HG02763 (cell line): ENCODE measurements at regions not wholly inside any gene's neighbourhood (a gene's known extent, or its start where the extent isn't known, plus 50 kb on each side); places are given as distances from the start of the nearest gene placed in this dataset.
"Not testable (repeated sequence)": the region's sequence is repeated elsewhere in the genome, so short reads cannot be mapped to it uniquely, and the experiment has no call there.

Source experiments
- ATAC-seq: cut with Tn5 transposase; IDR thresholded peaks from one replicate; pipeline ENCODE4 v1.9.1; 2021; ENCODE audit warnings: mild to moderate bottlenecking, moderate library complexity; ENCODE audit not compliant: unreplicated experiment

GRCh38 chr2:81412681-81413080 is 1108.1 kb upstream of the LRRTM1 start:
- ATAC-seq: no peak

- no peak for ATAC-seq
Measured at GRCh38 chr2:81403508-81403907, 1099.0 kb upstream of the LRRTM1 start.

GRCh38 chr2:81396417-81397019 is 1092.0 kb upstream of the LRRTM1 start:
- no peak for ATAC-seq

GRCh38 chr2:81395746-81396145 is 1091.2 kb upstream of the LRRTM1 start:
- ATAC-seq: no peak

- ATAC-seq: no peak
Measured at GRCh38 chr2:81389203-81389602, 1084.7 kb upstream of the LRRTM1 start.

- no peak for ATAC-seq
Measured at GRCh38 chr2:81363800-81364199, 1059.2 kb upstream of the LRRTM1 start.

- not testable (repeated sequence) for ATAC-seq
Measured at GRCh38 chr2:81362468-81362867, 1057.9 kb upstream of the LRRTM1 start.

- no peak for ATAC-seq
Measured at GRCh38 chr2:81355436-81355835, 1050.9 kb upstream of the LRRTM1 start.

GRCh38 chr2:81334046-81334445 is 1029.5 kb upstream of the LRRTM1 start:
- ATAC-seq: no peak

- no peak for ATAC-seq
Measured at GRCh38 chr2:81328968-81329367, 1024.4 kb upstream of the LRRTM1 start.

- ATAC-seq: no peak
Measured at GRCh38 chr2:81327911-81328310, 1023.4 kb upstream of the LRRTM1 start.

- ATAC-seq: no peak
Measured at GRCh38 chr2:81324046-81324445, 1019.5 kb upstream of the LRRTM1 start.

GRCh38 chr2:81304154-81304830 is 999.7 kb upstream of the LRRTM1 start:
- ATAC-seq: no peak

- ATAC-seq: no peak
Measured at GRCh38 chr2:81303321-81303720, 998.8 kb upstream of the LRRTM1 start.

- ATAC-seq: no peak
Measured at GRCh38 chr2:81299841-81300240, 995.3 kb upstream of the LRRTM1 start.

- no peak for ATAC-seq
Measured at GRCh38 chr2:81290846-81291245, 986.3 kb upstream of the LRRTM1 start.

- ATAC-seq: no peak
Measured at GRCh38 chr2:81283081-81283480, 978.5 kb upstream of the LRRTM1 start.

GRCh38 chr2:81282151-81282769 is 977.7 kb upstream of the LRRTM1 start:
- ATAC-seq: no peak

- ATAC-seq: no peak
Measured at GRCh38 chr2:81276595-81276994, 972.0 kb upstream of the LRRTM1 start.

GRCh38 chr2:81266106-81266505 is 961.6 kb upstream of the LRRTM1 start:
- no peak for ATAC-seq

GRCh38 chr2:81263989-81264388 is 959.4 kb upstream of the LRRTM1 start:
- no peak for ATAC-seq

- no peak for ATAC-seq
Measured at GRCh38 chr2:81260320-81260719, 955.8 kb upstream of the LRRTM1 start.
